ENCODE measurements at regions not wholly inside any gene's neighbourhood (a gene's known extent, or its start where the extent isn't known, plus 50 kb on each side); places are given as distances from the start of the nearest gene placed in this dataset.

- Histone ChIP-seq H4K20me1 (replicated peaks; ENCODE audit: control insufficient read depth, extremely low read depth, insufficient read depth, low read length) (no peaks in the 10 kb centered on the region), H3K27me3 (ENCODE audit: control insufficient read depth in 2 of 2, insufficient read depth in 2 of 2, low read length in 2 of 2) (no peaks in the 10 kb centered on the region), H3K4me2 (ENCODE audit: insufficient read depth, low read length) (no peak overlapping the region), H3K4me1 (ENCODE audit: control insufficient read depth, extremely low read depth, insufficient read depth, low read length) (no peaks in the 10 kb centered on the region), H3K27ac (ENCODE audit: insufficient read depth, low read depth, low read length) (no peak overlapping the region), H3K4me3 (replicated peaks in 1 of 3; ENCODE audit: insufficient read depth in 1 of 3, low read depth in 1 of 3, low read length in 3 of 3) (no peak overlapping the region), H3K79me2 (ENCODE audit: control insufficient read depth, insufficient read depth, low read length) (no peaks in the 10 kb centered on the region), H3K9me1 (replicated peaks; ENCODE audit: control insufficient read depth, extremely low read depth, insufficient read depth, low read length) (no peaks in the 10 kb centered on the region), H3K9ac (replicated peaks; ENCODE audit: extremely low read depth, insufficient read depth, low read length) (no peak overlapping the region), H2AFZ (ENCODE audit: low read depth, low read length) (no peak overlapping the region), H3K9me3 (replicated peaks; ENCODE audit: control insufficient read depth, insufficient read depth, low read length) (no peaks in the 10 kb centered on the region), H3K36me3 (ENCODE audit: control insufficient read depth in 2 of 2, extremely low read depth in 1 of 2, insufficient read depth in 2 of 2, low read length in 2 of 2) (no peaks in the 10 kb centered on the region)
- TF ChIP-seq MYC (IDR thresholded peaks at IDR 0.05; ENCODE audit: low read depth, low read length) (no peak), EZH2 (IDR thresholded peaks at IDR 0.05; ENCODE audit: borderline replicate concordance, low read depth, low read length, severe bottlenecking) (no peak), FOS (IDR thresholded peaks at IDR 0.05; ENCODE audit: borderline replicate concordance, insufficient read depth, low read length) (no peak), GATA2 (IDR thresholded peaks at IDR 0.05; ENCODE audit: insufficient read depth, insufficient read length, low read depth, low read length) (no peak), POLR2A (IDR thresholded peaks at IDR 0.05; ENCODE audit: low read depth, low read length) (no peak), POLR2AphosphoS5 (IDR thresholded peaks at IDR 0.05; ENCODE audit: insufficient read depth, low read depth, low read length) (no peak), CTCF (IDR thresholded peaks at IDR 0.05; ENCODE audit: extremely low read depth in 1 of 2, insufficient read depth in 1 of 2, low read depth in 1 of 2, low read length in 2 of 2) (no peak), JUN (IDR thresholded peaks at IDR 0.05; ENCODE audit: borderline replicate concordance, insufficient read depth, insufficient read length, low read depth) (no peak)
- BruUV-seq (replicated peaks), result no TSS peak
- CTCF ChIA-PET, result no interaction called here
- POLR2A ChIA-PET, result no interaction called here
- dilution Hi-C loops (cut with MboI; ENCODE audit: extremely low pct_ligation_motif_present, low sequenced_read_pairs), result no loop called here
- FAIRE-seq (no peak), DNase-seq (ENCODE audit: low read depth, low spot score) (no peak)
- intact Hi-C loops (cut with micrococcal nuclease), result no loop called here
Observed at GRCh38 chr6:150654608-150655007, 54.9 kb downstream of the PLEKHG1 start.

Data from endothelial cell of umbilical vein (primary cell).